Transverse colon (tissue), 3 donors: ENCODE measurements at regions not wholly inside any gene's neighbourhood (a gene's known extent, or its start where the extent isn't known, plus 50 kb on each side); places are given as distances from the start of the nearest gene placed in this dataset.

Experiments
- EP300 ChIP-seq: sonication (generic); formaldehyde crosslinking; IDR thresholded peaks from one replicate; pipeline ENCODE4 v1.6.1; 2017; ENCODE audit warnings: antibody characterized with exemption, low read depth
- POLR2AphosphoS5 ChIP-seq, 3 donors: sonication (generic); formaldehyde crosslinking; IDR thresholded peaks; one replicate each; pipeline ENCODE4 v1.6.1; 2016; ENCODE audit warnings: antibody characterized with exemption in 3 of 3

- TF ChIP-seq EP300 (no peak), POLR2AphosphoS5 (IDR thresholded peaks at IDR 0.05) (no peak)
Observed at GRCh38 chr1:99083338-99083737, 78.7 kb upstream of the PLPPR5 start.
